ENCODE measurements at regions not wholly inside any gene's neighbourhood (a gene's known extent, or its start where the extent isn't known, plus 50 kb on each side); places are given as distances from the start of the nearest gene placed in this dataset.
A peak's percentile ranks its signal among the peaks of the same experiment; 100 is the strongest.
"Not testable (repeated sequence)": the region's sequence is repeated elsewhere in the genome, so short reads cannot be mapped to it uniquely, and the experiment has no call there.

GRCh38 chr7:70846208-70846607, 285.7 kb upstream of the GALNT17 start:
- DNase-seq, result no peak

GRCh38 chr7:70849580-70850235, 282.2 kb upstream of the GALNT17 start:
- no peak for DNase-seq

- DNase-seq, result no peak
These were observed 276.6 kb upstream of the GALNT17 start for GRCh38 chr7:70855373-70855772.

GRCh38 chr7:70856901-70857630, 274.9 kb upstream of the GALNT17 start:
- peak; percentile 28 for DNase-seq

GRCh38 chr7:70857793-70858545, 274.0 kb upstream of the GALNT17 start:
- no peak for DNase-seq

- DNase-seq, result no peak
These were observed 264.4 kb upstream of the GALNT17 start for GRCh38 chr7:70867513-70867912.

GRCh38 chr7:70870349-70870748, 261.6 kb upstream of the GALNT17 start:
- DNase-seq, result no peak

GRCh38 chr7:70872188-70872587, 259.8 kb upstream of the GALNT17 start:
- no peak for DNase-seq

- no peak for DNase-seq
These were observed 250.6 kb upstream of the GALNT17 start for GRCh38 chr7:70881167-70881847.

GRCh38 chr7:70883750-70884439, 248.0 kb upstream of the GALNT17 start:
- no peak for DNase-seq

GRCh38 chr7:70884440-70884764, 247.5 kb upstream of the GALNT17 start:
- DNase-seq, result no peak

- DNase-seq, result no peak
These were observed 247.1 kb upstream of the GALNT17 start for GRCh38 chr7:70884809-70885208.

- DNase-seq, result no peak
These were observed 245.4 kb upstream of the GALNT17 start for GRCh38 chr7:70886547-70886946.

GRCh38 chr7:70887186-70887585, 244.8 kb upstream of the GALNT17 start:
- no peak for DNase-seq

- no peak for DNase-seq
These were observed 241.6 kb upstream of the GALNT17 start for GRCh38 chr7:70890147-70890969.

- DNase-seq, result no peak
These were observed 238.5 kb upstream of the GALNT17 start for GRCh38 chr7:70893422-70893821.

GRCh38 chr7:70893971-70894715, 237.8 kb upstream of the GALNT17 start:
- no peak for DNase-seq

- DNase-seq, result no peak
These were observed 237.1 kb upstream of the GALNT17 start for GRCh38 chr7:70894799-70895198.

GRCh38 chr7:70895337-70896200, 236.4 kb upstream of the GALNT17 start:
- not testable (repeated sequence) for DNase-seq

Data from NCI-H2029 (cell line).